ENCODE measurements at regions not wholly inside any gene's neighbourhood (a gene's known extent, or its start where the extent isn't known, plus 50 kb on each side); places are given as distances from the start of the nearest gene placed in this dataset.

- no peak for DNase-seq (ENCODE audit: low read depth)
Measured at GRCh38 chr1:60984062-60984799, 98.1 kb upstream of the NFIA start.

DNA sequence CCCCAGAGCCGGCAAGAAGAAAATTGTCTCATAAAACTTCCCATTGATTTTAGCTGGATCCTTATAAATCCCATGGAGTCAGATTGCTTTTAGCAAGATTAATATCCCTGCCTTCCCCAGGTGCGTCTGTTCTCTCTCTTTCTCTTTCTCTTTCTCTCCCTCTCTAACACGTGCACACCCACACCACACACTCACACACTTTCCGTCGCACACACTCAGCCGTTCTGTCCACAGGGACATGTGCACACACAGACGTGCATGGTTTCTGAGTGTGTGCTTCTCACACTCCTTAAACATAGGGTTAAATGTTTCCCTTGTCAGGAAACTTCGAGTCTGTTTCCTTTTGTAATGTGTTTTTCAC is 98.7 kb upstream of the NFIA start:
- DNase-seq (ENCODE audit: low read depth): no peak

DNA sequence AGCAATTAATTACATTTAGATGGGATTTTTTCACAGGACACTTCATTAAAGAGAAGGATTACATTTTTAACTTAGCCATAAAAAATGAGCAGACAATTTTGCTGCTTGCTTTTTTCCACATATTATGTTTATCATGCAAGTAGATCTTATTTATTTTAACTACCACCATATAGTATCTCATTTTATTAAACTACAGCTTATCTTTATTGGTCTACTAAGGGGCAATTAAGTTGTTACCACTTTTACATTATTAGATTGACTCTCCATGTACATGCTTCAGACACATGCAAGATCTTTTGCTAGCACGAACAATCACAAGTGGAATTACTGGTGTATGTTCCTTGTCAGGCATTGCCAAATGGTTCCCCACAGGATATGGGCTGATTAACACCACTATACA is 99.8 kb upstream of the NFIA start:
- no peak for DNase-seq (ENCODE audit: low read depth)

DNA sequence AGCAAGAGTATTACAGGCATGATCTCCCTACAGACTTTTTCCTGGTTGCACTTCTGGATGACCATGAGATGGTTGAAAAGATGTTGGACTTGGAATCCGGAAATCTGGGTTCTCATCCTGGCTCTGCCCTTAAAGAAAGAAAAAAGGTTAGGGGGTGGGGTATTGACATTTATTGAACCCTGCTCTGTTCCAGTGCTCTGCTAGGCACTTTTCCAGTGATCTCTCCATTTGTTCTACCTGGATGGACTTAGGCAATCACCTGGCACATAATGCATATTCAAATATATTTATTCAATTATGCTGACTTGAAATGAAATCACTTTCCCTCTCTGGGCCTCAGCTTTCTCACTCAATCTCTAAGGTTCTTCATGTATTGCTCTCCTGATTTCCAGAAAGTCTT is 101.0 kb upstream of the NFIA start:
- no peak for DNase-seq (ENCODE audit: low read depth)

DNA sequence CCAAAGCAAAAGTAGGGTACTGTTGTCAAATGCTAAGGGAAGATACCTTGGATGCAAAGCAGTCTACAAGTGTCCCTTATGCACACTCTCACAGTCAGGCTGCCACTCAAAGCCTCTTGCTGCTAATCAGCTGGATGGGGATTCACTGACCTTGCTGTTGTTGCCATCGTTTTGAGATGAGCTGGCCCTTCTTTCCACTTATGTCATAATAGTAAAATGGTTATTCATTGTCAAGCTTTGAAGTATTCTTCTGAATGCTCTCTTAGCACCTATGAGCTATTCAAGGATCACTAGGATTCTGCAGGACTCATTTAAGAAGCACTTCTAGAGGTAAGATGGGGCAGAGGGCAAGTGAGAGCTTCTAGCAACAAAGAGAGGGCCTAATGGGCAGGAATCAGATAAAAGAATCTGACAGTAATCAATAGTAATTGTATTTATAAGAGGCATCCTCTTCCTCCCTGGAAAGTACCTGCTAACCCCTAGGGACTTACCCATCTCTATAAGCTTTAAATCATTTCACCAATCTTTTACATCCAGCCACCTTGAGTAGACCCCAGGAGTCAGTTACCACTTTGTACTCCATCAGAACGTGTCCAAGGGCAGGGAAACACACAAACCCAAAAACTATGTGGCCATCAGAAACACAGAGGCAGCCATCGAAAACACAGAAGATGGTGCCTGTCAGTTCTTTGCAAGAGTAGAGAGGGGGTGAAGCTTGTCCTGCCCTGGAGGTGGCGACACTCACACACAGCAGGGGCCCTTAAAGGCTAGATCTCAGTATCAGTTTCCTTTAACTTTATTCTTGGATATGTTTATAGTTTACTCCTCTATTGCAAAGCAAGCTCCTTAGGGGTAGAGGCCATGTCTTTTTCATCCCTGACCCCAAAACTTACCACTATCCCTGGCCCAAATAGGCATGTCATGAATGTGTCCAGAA is 103.7 kb upstream of the NFIA start:
- DNase-seq (ENCODE audit: low read depth): no peak

DNA sequence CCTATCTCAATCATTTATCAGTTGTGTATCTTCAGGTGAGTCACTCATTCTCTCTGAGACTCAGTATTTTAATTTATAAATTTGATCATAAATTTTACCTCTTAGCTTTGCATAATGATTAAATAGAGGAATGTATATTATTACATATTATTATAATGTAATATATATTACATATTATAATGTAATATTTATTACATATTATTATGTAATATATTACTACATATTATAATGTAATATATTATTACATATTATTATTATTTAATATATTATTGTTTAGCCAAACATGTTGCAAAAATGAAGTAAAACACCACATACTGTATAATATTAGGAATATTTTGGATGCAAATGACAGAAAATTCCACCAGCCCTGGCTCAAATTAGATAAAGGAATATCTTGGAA is 104.7 kb upstream of the NFIA start:
- no peak for DNase-seq (ENCODE audit: low read depth)

DNA sequence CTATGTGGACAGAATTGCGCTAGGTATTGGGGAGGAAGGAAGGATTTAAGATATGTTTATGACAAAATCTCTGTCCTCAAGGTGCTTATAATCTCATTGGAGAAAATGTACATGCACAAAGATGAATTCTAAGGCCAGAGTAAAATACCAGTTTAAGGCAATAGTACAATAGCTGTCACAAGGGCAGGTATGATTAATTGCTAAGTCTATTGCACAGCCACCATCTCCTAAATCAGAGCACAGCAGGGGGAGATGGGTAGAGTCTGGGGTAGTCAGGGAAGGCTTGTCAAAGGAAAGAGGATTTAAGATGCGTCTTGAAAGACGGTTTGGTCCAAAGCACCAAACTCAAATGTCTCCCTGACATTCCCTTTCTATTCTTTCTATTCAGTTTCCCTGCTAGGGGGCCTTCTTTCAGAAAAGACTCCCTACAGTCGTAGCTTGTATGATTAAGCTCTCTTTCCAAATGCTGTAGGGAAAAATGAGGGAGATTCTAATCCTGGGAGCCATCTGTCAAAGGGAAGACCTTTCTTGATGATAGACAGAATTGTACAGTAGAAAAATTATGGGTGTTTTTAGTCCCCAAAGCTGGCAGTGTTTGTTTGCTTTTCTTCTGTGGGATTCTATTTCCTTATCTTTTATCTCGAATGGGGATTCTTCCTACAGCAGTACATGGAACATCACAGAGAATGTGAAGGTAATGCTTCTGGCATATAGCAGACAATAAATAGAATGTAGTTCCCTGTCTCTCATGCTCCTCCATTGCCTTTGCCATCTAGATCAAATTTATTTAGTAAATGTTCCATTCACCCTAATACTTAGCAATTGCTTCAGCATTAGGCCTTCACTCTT is 107.6 kb upstream of the NFIA start:
- no peak for DNase-seq (ENCODE audit: low read depth)

DNA sequence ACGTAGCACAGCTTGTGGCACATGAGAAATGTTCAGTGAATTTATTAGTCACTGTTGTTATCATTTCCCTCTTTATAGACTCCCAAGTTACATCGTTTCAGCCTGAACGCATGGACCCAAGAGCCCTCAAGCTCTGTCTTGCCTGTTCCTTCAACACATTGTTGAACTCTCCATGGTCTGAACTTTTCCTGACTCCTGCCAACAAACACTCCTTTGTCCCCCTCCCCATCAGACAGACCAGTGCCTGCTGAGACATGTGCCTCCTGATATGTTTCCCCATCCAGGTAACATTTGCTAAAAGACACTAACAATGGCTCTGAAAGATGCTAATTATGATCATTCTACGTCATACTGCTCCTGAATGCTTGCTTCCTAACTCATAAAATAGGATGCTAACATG is 108.7 kb upstream of the NFIA start:
- no peak for DNase-seq (ENCODE audit: low read depth)

DNA sequence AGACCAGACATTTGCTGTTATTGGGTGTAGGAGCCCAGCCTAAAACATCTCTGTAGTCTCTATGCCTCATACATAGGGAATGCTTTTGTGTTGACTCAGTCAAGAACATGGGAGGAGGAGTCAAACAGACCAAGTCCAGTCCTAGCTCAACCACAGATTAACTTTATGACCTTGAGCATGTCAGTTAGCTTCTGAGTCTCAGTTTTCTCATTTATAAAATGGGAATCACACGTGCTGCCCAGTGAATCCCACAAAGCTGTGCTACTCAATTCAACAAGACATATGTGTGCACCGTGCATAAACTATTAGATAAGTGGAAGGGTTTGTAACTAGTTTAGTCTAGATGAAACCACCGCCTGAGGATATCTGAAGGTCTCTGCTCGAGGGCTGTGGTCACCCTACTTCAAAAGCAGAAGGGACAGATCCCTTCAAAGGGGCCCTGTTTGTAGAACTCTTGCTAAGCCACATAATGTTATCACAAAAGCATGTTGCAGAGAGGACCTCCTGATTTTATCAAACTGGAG is 109.5 kb upstream of the NFIA start:
- DNase-seq (ENCODE audit: low read depth): peak; percentile 71

GRCh38 chr1:60971330-60971729 is 111.0 kb upstream of the NFIA start:
- no peak for DNase-seq (ENCODE audit: low read depth)

- no peak for DNase-seq (ENCODE audit: low read depth)
Measured at GRCh38 chr1:60969971-60970509, 112.3 kb upstream of the NFIA start.

DNA sequence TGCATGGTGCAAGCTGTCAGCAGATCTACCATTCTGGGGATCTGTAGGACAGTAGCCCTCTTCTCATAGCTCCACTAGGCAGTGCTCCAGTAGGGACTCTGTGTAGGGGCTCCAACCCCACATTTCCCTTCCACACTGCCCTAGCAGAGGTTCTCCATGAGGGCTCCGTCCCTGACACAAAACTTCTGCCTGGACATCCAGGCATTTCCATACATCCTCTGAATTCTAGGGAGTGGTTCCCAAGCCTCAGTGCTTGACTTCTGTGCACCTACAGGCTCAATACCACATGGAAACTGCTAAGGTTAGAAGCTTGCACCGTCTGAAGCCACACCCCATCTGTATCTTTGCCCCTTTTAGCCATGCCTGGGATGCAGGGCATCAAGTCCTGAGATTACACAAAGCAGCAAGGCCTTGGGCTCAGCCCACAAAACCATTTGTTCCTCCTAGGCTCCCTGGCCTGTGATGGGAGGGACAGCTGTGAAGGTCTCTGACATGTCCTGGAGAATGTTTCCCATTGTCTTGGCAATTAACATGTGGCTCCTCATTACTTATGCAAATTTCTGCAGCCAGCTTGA is 117.0 kb upstream of the NFIA start:
- DNase-seq (ENCODE audit: low read depth): no peak

- no peak for DNase-seq (ENCODE audit: low read depth)
Measured at GRCh38 chr1:60963167-60963940, 119.0 kb upstream of the NFIA start.

DNA sequence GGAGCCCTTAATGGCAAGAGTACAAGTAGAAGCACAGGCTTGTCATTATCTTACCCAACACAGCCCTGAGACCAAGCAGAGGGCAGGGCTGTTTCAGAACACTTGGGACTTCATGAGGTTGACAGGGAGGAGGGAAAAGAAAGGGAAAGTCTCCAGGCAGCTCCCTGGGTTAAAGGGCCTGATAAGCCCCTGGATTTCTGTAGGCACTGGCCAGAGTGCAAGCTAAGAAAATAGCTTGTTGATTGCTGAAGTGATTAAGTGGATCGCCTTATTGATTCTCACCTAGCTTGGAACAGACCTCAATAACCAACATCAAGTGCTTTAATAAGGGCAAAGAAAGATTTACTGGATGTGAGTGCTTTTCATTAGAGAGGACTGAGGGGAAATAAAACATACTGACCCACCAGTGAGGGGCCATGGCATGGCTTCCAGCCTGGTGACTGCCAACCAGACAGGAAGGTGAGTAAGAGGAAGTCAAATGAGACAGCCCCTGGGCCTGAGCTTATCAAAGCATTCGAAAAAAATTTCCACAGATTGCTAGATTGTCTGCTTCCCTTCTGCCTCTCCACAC is 121.4 kb upstream of the NFIA start:
- peak; percentile 22 for DNase-seq (ENCODE audit: low read depth)

GRCh38 chr1:60959701-60960100 is 122.7 kb upstream of the NFIA start:
- DNase-seq (ENCODE audit: low read depth): no peak

DNA sequence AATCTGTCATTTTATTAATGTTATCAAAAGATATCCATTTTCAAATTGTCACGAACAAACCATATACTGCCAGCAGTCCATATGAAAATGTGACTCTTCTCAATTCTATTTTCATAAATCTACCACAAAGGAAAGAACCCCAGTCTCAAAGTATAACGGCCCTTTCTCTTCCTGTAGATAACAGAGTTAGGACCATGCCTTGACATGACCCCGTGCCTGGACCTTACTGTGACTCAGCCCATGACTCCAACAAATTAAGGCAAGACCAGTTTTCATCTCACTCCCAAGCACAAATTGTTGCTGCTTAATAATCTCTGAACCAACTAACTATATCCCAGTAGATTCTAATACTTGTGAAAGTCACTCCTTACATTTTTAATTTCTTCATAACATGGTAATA is 124.4 kb upstream of the NFIA start:
- DNase-seq (ENCODE audit: low read depth): no peak

GRCh38 chr1:60956520-60956919 is 125.8 kb upstream of the NFIA start:
- no peak for DNase-seq (ENCODE audit: low read depth)

DNA sequence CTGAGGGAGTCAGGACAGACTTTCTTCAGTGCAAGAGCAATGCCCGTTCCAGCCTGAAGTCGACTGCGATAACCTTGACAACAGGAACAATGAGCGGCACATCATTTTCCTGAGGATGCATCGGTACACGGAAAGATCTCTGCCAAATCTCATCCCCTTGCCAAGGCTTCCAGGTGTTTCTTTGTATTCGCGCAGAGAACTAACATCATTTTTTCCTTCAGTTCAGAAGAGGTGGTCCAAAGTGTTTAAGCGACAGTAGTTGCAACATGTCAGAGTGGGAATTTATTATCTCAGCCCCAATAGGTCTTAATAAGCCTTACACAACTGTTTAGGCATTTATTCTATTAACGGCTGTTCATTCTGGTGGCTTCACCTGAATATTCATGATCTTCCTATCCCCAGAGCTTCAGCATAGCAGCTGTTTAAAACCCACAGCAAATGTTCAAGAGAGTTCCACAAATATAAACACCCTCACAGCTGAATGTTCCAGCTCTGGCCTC is 129.7 kb upstream of the NFIA start:
- DNase-seq (ENCODE audit: low read depth): no peak

DNA sequence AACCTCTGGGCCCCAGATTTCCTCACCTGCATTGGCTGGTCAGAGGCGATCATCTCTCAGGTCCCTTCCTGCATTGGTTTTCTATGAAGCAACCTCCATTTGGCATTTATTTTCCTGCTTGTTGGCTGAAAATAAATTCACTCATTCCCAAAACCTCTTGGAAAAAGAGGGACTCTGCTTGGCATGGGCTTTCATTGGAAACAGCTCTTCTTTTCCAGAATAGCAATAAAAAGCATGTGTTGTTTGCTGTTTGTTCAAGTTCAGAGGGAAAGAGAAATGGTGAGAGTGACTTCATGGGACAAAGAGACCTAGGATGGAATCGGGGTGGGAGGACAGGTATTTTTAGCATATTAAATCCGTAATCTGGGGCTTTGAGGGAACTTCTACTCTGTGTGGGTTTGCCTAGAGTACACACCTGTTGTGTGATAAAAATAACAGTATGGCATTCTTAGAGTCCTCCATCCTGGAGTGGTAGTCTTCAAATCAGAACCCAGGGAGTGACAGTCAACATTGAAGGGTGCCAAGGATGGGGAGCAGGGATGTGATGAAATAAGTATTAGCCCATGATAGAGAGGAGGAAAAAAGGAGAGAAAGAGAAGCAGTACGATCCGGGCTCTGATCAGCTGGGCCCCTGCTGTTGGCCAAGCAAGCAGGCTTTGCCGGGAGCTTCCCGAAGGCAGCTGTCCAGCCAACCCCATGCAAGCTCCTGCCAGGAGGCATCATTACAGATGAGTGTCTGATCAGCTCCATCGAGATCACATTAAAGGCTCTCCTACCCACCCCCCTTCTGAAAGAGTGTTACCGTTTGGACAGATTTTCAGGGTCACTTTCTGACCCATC is 131.9 kb upstream of the NFIA start:
- DNase-seq (ENCODE audit: low read depth): no peak
